Astrocyte of the hippocampus (primary cell): ENCODE measurements at regions not wholly inside any gene's neighbourhood (a gene's known extent, or its start where the extent isn't known, plus 50 kb on each side); places are given as distances from the start of the nearest gene placed in this dataset.

Experiments
- DNase-seq: peaks from one replicate; pipeline ENCODE4 v3.0.0; 2011; ENCODE audit warnings: low read depth, low spot score

- DNase-seq, result no peak
Observed at GRCh38 chr10:85212526-85212925, 884.1 kb downstream of the CCSER2 start.

- DNase-seq, result no peak
Observed at GRCh38 chr10:85213493-85213892, 885.1 kb downstream of the CCSER2 start.

GRCh38 chr10:85222300-85222699 lies 893.9 kb downstream of the CCSER2 start:
- no peak for DNase-seq

GRCh38 chr10:85224366-85224940 lies 896.1 kb downstream of the CCSER2 start:
- DNase-seq, result no peak

GRCh38 chr10:85225311-85225710 lies 896.9 kb downstream of the CCSER2 start:
- no peak for DNase-seq

GRCh38 chr10:85226596-85226995 lies 898.2 kb downstream of the CCSER2 start:
- DNase-seq, result no peak

- no peak for DNase-seq
Observed at GRCh38 chr10:85228726-85229125, 900.3 kb downstream of the CCSER2 start.

GRCh38 chr10:85231534-85232270 lies 903.3 kb downstream of the CCSER2 start:
- DNase-seq, result no peak

GRCh38 chr10:85235258-85235657 lies 906.9 kb downstream of the CCSER2 start:
- peak; percentile 1 for DNase-seq

- no peak for DNase-seq
Observed at GRCh38 chr10:85238676-85239075, 910.3 kb downstream of the CCSER2 start.

GRCh38 chr10:85250304-85250703 lies 921.9 kb downstream of the CCSER2 start:
- no peak for DNase-seq

GRCh38 chr10:85256481-85256880 lies 928.1 kb downstream of the CCSER2 start:
- no peak for DNase-seq

GRCh38 chr10:85259908-85260307 lies 931.5 kb downstream of the CCSER2 start:
- DNase-seq, result no peak

GRCh38 chr10:85262992-85263391 lies 934.6 kb downstream of the CCSER2 start:
- no peak for DNase-seq

- DNase-seq, result no peak
Observed at GRCh38 chr10:85265121-85265520, 936.7 kb downstream of the CCSER2 start.

- no peak for DNase-seq
Observed at GRCh38 chr10:85266808-85267207, 938.4 kb downstream of the CCSER2 start.

GRCh38 chr10:85280014-85280413 lies 951.6 kb downstream of the CCSER2 start:
- no peak for DNase-seq

GRCh38 chr10:85284778-85285770 lies 956.7 kb downstream of the CCSER2 start:
- no peak for DNase-seq

GRCh38 chr10:85293483-85293882 lies 965.1 kb downstream of the CCSER2 start:
- no peak for DNase-seq

- DNase-seq, result no peak
Observed at GRCh38 chr10:85311613-85312337, 983.4 kb downstream of the CCSER2 start.

- no peak for DNase-seq
Observed at GRCh38 chr10:85315657-85316056, 987.3 kb downstream of the CCSER2 start.

GRCh38 chr10:85316276-85316675 lies 987.9 kb downstream of the CCSER2 start:
- DNase-seq, result no peak
